Jurkat, Clone E6-1 (cell line): ENCODE measurements at regions not wholly inside any gene's neighbourhood (a gene's known extent, or its start where the extent isn't known, plus 50 kb on each side); places are given as distances from the start of the nearest gene placed in this dataset.

Experiments used
- DNase-seq: peaks from one replicate; pipeline ENCODE4 v3.0.0-alpha.2; 2011; ENCODE audit warnings: low read depth, low spot score
- H3K4me3 ChIP-seq: 2 replicates; pipeline ENCODE4 v1.5.1; 2011; ENCODE audit warnings: mild to moderate bottlenecking, low read length, control low read depth, moderate library complexity

GRCh38 chr14:98766818-98767217 lies 505.2 kb downstream of the BCL11B start:
- H3K4me3 ChIP-seq, result no peak overlapping the region
- no peak for DNase-seq

DNA sequence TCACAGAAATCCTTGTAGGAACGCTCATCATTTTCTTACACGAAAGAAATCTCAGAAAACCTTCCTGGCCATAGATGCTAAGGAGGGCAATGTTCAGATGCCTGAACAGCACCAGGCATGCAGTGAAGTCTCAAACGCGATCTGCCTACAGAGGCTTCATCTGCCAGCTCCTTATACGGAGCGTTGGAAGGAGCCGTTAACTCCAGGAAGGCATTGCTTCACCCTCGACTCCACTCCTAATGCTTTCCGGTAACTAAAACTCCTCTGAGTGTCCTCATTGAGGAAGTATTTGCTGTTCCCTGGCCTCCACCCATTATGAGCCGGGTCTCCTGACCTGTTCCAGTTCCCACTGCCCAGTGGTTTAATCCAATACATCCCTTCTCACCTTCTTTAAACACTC lies 502.7 kb downstream of the BCL11B start:
- no peak for DNase-seq
- H3K4me3 ChIP-seq, result no peak overlapping the region

GRCh38 chr14:98770151-98770550 lies 501.8 kb downstream of the BCL11B start:
- H3K4me3 ChIP-seq, result no peak overlapping the region
- DNase-seq, result no peak

- no peak overlapping the region for H3K4me3 ChIP-seq
- DNase-seq, result no peak
Measured at GRCh38 chr14:98773814-98774213, 498.2 kb downstream of the BCL11B start.

DNA sequence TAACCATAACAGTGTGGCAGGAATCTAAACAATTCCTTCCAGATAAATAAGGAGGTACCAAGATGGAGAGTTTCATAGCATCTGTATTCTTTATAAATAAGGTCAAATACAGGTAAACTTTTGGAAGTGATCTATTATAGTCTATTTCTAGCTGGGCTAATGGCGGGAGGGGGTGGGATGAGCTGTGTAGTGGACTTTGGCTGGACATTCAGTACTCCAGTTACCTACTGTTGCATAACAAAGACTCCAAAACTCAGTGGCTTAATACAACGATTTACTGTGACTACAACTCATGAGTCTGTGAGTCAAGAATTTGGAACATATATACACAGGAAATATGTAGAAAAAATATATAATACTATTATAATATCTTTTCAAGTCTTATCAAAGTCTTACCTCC lies 496.1 kb downstream of the BCL11B start:
- no peak overlapping the region for H3K4me3 ChIP-seq
- no peak for DNase-seq

DNA sequence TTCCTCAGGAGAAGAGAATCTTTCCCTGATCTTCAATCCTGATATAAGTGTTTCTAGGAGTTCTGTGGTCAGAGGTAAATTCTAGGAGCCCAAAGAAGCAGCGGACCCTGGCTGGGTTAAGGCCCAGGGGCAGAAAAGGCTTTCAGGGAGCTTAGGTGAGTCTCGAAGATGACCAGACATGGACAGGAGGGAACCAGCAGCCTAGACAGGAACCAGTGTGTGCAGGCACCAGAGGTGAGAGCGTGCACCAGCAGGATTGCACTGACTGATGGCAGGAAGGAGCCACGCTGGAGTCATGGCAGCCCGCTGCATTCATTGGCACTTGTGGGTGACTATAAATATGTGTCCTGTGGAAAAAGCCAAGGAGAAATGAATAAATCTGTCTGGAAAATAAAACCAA lies 489.9 kb downstream of the BCL11B start:
- no peak for DNase-seq
- H3K4me3 ChIP-seq, result no peak overlapping the region

GRCh38 chr14:98785578-98785977 lies 486.4 kb downstream of the BCL11B start:
- DNase-seq, result no peak
- H3K4me3 ChIP-seq, result no peak overlapping the region

DNA sequence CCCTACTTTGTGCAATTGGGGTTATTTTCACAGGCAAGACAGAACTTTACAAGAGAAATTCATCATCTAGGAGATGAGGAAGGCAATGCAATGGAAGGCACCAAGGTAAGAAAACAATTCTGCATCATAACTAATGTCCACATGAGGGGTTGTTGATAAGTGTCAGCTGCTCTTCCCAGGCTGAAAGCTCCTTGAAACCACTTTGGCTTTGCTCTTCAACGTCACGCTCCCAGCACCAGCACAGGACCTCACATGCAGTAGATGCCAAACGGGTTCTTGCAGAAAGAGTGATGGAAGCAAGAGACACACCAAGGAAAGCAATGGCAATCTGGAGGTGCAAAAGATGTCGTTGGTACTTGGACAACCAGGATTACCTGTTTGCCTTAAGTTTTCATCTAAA lies 485.5 kb downstream of the BCL11B start:
- no peak for DNase-seq
- no peak overlapping the region for H3K4me3 ChIP-seq

DNA sequence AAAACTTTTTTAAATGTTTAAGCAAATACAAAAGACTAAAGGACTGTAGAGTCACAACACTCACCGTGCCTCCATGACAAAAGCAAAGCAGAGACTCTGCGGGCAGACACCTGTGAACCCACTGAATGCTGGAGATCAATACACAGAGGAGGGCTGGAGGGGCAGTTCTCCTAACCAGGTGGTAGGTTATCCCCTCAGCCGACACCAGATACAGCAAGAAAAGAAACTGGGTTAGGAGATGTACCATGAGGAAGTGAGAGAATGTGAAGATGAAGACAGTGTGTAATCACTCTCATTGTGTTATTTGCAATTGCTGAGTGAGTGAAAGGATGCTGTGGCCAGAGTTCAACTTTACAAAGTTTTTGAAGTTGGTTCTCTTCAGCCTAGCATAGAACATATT lies 480.3 kb downstream of the BCL11B start:
- H3K4me3 ChIP-seq, result no peak overlapping the region
- no peak for DNase-seq

DNA sequence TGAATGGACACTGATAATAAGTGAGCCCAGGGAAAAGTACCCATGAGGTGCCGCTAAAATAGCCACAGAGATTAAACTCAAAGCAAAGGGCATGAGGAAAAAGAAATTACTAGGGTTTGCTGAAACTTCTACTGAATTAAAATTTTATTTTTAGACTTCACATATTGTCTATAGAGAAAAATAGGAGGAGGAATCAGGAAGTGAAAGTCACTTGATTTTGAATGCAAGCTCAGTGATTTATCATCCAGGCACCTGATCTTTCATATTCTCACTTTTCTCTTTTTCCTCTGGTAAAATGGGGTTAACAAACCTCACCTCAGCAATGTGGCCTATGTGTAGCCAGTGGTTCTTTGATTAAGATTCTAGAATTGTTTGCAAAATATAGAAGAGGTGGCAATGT lies 479.8 kb downstream of the BCL11B start:
- H3K4me3 ChIP-seq, result no peak overlapping the region
- DNase-seq, result no peak

- DNase-seq, result no peak
- no peak overlapping the region for H3K4me3 ChIP-seq
Measured at GRCh38 chr14:98798099-98798498, 473.9 kb downstream of the BCL11B start.

DNA sequence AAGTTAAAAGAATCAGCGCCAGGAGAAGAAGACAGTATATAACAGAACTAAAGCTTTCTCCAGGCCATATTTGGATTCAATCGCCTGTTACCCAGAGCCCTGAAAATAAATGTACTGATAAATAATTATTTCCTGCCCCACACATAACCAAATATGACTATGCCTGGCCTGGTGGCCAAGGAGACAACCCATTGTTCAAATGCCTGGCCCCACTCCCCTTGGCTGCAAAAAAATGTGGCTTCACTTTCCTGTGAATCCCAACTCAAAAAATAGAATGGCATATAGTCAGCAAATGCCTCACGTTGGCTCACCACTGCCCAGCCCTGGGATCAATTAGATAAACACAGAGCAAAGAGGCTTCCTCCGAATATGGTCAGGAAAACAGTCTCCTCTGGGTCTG lies 472.1 kb downstream of the BCL11B start:
- no peak for DNase-seq
- no peak overlapping the region for H3K4me3 ChIP-seq

DNA sequence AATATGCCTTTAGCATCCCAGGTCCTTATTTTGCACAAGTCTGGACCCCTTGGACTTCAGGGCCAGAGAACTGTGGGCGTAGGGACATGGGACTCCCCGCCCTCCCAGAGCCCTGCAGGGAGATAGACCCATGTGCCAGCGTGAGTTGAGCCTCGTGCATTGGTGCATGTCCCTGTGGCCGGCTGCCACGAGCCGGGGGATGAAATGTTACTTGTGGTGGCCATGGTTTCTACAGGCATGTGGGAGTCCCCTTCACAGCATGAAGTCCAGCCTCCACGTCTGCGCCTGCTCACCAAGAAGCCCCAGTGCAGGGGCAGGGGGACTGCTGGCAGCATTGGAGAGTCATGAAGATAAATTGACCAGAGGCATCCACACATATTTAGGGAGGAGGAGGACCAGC lies 470.0 kb downstream of the BCL11B start:
- no peak for DNase-seq
- no peak overlapping the region for H3K4me3 ChIP-seq

DNA sequence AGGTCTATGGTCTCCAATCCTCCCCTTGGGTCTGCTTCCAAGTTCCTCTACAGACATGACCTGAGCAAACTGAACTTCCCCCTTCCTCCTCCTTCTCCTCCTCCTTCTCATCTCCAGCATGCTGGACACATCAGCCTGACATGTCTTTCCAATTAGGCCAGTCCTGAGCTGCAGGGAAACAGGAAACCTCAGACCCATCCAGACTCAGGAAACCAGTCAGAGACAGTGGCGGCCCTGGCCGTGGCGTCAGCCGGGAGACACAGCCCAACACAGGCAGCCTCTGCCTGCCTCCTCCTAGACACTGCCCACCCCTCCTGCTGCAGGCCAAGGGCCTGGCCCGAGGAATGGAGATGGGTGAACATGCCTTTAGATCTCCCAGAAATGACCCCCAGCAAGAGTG lies 468.8 kb downstream of the BCL11B start:
- H3K4me3 ChIP-seq, result no peak overlapping the region
- DNase-seq, result no peak

- H3K4me3 ChIP-seq, result no peak overlapping the region
- DNase-seq, result no peak
Measured at GRCh38 chr14:98808494-98809407, 463.2 kb downstream of the BCL11B start.

- H3K4me3 ChIP-seq, result no peak overlapping the region
- no peak for DNase-seq
Measured at GRCh38 chr14:98816195-98816594, 455.8 kb downstream of the BCL11B start.

- DNase-seq, result no peak
- no peak overlapping the region for H3K4me3 ChIP-seq
Measured at GRCh38 chr14:98816720-98817119, 455.3 kb downstream of the BCL11B start.

DNA sequence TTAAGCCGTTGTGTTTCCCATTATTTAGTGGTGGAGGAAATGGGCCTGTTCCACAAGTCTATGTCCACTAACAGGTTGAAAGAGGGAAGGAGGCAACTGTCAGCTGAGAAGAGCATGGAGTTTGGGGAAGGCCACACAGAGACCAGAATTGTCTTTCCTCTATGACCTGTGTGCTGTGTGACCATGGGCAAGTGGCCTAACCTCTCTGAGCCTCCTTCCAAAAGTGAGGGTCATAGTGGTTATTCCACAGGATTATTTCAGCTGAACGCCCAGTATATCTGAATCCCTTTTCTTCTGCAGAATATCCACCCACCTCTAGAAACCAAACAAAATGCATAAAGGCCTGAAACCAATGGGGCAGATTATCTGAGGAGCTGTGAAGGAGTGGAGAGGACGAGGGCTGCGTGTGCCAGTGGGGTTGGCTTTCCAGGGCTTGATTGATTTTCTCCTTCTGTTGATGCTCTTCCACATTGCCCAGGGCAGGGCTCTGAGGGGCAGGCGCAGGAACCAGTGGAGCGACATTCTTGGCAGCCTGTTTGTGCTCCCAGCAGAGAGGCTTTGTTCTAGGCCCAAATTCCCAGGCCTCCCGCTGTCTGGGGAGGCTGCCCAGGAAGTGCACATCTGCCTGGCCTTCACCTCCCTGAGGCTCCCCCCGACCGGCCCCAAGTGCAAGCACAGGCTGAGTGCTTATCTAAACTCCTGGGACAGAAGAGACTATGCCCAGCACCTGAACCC lies 452.7 kb downstream of the BCL11B start:
- no peak for DNase-seq
- no peak overlapping the region for H3K4me3 ChIP-seq

DNA sequence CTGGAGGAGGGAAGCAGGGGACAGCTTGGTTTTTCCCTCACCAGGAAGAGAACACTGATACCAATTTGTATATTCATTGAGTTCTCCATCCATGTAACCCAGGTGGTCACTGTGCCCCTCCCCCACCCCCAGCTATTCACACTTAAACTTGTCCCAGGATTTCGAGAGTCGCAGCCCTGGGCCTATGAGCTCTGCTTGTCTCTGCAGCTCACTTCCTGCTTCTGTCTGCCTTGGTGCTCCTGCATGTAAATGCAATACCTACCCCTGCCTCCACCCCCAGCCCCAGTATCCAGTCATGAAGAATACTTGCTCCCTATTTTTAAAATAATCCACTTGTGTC lies 452.2 kb downstream of the BCL11B start:
- no peak for DNase-seq
- H3K4me3 ChIP-seq, result no peak overlapping the region

DNA sequence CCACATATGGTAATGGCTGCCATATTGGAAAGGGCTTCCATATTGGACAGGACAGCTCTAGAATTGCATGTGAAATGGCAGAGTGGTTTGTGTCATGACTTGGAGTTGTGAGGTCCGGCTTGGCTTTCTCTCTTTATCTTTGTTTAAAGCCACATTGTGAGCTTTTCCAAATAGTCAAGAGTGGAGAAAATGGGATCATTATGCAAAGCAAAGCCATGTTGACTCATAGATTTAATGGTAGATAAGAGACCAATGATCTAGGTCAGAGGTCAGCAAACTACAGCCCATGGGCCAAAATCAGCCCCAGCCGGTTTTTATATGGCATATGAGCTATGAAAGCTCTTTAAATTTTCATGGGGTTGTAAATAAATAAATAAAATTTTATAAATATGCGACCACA lies 449.1 kb downstream of the BCL11B start:
- DNase-seq, result no peak

GRCh38 chr14:98826618-98827017 lies 445.4 kb downstream of the BCL11B start:
- DNase-seq, result peak; percentile 68
- no peak overlapping the region for H3K4me3 ChIP-seq

More for the DNA sequence above, 449.1 kb downstream of the BCL11B start:
- no peak overlapping the region for H3K4me3 ChIP-seq
